CD4-positive, alpha-beta T cell treated with Interleukin-15 for 4 hours (primary cell): ENCODE measurements at regions not wholly inside any gene's neighbourhood (a gene's known extent, or its start where the extent isn't known, plus 50 kb on each side); places are given as distances from the start of the nearest gene placed in this dataset.
A peak's percentile ranks its signal among the peaks of the same experiment; 100 is the strongest.

ENCODE experiments used
- DNase-seq: peaks from one replicate; pipeline ENCODE4 v3.0.0-alpha.2; 2020; ENCODE audit warnings: low spot score

DNA sequence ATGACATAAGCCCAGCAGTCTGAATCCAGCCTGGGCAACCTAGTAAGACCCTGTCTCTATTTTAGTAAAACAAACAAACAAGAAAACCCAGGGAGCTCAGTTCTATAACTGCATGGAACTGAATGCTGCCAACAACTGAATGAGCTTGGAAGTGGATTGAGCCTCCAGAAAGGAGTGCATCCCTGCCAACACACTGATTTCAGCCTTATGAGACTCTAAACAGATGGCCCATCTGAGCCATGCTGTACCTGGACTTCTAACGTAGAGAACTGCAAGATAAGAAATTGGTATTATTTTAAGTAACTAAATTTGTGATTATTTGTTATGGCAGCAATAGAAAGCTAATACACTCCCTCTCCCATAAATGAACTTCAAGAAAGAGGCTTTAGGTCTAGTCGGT is 150.4 kb upstream of the RAI14 start:
- no peak for DNase-seq

DNA sequence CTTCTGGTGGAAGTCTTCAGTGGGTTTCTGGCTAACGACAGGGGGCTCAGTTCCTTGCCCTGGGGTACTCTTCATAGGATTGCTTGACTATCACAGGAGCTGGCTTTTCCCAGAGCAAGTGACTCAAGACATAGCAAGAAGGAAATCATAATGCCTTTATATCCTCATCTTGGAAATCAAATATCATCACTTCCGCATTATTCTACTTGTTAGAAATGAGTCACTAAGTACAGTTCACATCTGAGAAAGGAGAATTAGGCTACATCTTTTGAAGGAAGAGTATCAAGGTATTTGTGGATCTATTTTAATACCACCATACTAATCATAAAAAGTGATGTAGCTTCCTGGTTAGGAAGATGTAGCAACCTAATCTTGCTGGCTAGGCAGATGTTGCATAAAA is 148.2 kb upstream of the RAI14 start:
- no peak for DNase-seq

DNA sequence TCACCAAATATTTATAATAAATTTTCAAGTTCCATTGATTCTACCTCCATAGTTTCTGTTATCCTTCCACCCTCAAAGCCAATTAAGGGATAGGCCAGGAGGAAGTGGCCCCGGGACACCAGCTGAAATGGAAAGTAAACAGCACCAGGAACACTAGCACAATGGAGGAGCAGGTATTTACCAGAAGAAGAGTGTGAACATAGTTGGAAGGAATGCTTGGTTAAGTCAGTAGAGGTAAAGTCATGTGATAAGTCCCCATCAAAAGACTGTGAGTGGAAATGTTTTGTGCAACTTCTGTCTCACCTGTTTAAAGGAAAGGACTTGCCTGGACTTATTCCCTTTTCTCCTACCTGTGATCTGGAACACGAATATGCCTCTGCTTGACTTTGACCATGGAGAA is 146.7 kb upstream of the RAI14 start:
- no peak for DNase-seq

DNA sequence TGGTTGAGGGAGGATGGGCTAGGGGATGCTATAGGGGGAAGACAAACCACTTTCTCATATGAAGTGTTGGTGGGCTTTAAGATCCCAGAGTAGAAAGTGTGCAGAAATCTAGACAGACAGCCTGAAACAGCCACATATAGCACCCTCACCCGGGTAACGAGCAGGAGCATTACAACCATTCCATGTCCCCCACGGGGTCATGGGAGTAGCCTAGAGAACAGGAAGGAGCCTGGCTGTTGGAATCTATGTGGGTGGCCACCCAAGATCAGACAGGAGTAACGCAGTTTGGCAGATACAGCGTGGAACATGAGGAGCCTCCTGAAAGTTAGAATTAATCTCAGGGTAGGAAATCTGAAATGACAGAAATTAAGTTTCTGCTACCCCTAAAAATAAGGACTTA is 146.1 kb upstream of the RAI14 start:
- no peak for DNase-seq

DNA sequence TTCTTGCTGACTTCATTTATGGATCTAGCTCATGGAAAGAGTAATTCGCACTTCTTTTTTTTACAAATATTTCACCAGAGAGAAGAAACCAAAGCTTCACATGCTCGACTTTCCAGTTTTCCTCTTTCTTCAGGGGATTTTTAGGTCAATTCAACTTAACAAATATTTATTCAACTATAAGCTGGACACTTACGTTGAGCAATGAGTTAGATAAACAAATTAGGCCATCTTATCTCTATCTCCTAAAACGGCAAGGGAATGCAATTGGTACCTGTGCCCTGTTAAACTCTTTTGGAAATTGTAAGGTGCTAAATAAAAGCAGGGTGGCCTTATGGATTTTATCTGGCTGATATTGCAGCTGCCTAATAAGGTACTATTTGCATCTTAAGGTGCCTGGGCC is 145.1 kb upstream of the RAI14 start:
- DNase-seq, result no peak

DNA sequence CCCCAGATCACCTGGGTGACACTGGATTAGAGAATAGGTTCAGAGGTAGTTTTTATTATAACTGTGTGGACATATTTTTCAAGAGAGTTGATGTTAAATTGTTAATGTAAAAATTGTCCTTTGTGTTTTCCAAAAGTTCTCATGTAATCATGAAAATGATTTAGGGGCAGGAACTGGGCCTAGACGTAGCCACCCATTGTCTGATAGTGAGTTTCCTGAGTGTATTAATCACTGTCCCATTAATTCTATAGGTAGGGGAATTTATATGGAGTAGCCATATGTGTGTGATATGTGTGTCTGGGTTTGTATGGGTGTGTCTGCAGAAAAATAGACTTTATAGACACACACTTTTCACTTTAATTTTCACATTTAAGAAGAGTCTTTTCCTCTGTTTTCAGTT is 144.6 kb upstream of the RAI14 start:
- no peak for DNase-seq

DNA sequence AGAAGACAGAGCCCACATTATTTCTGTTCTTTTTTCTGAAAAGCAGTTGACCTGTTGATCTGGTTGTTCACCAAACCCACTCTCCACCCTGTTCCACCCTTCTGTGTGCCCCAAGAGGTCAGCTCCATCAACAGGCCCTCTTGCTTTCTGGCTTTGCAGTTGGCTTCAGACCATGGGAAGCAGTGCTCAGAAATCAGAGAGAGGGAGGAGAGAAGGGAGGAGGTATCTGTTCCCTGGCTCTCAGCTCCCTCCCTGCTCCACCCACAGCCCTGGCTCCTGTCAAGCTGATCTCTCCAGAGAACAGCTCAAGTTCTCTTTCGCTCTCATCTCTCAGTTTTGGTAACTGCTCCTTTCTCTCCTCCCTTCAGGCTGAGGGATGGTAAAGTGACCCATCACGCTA is 144.2 kb upstream of the RAI14 start:
- no peak for DNase-seq

DNA sequence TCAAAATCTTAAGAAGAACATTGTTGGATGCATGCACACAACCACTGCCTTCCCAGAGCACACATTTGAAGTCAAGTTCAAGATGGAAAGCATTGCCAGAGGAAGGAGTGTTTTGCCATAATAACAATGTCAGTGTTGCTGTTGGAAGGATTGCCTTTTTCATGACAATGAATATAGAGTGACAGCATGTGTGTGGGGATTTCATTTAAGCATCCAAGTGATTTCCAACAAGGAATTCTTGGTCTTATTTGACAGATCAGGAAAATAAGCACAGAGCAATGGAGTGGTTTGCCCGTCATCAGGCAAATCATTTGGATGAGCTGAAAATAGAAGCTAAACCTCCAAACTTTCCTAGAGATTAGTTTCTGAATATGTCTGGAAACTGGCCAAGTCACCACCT is 140.0 kb upstream of the RAI14 start:
- no peak for DNase-seq

DNA sequence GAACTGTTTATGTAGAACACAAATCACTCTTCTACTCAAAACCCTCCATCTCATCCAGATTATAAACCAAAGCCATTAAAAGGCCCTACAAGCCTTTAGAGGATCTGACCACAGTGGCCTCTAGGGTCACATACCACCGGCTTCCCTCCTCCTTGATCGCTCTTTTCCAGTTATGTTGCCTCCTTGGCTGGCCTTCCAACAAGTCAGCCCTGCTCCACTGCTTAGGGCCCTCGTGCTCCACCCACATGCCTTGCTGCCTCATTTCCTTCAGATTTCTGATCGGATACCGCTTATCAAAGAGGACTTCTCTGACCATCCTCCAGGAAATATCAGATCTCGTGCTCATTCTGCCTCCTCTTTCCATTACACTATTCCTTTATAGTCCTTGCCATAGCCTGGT is 139.4 kb upstream of the RAI14 start:
- DNase-seq, result no peak

DNA sequence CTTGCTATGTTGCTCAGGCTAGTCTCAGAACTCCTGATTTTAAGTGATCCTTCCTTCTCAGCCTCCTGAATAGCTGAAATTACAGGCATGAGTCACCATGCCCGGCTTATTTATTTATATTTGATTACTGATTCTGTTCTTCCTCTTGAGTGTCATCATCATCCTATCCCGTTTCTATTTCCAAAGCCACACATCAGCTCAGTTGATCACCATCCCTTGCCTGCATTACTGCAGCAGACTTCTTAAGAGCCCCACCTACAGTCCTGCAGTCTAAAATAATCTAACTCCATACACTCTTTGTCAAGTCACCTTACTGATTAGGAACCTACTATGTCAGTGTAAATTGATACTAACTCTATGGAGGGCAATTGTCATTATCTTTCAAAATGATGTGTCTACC is 138.9 kb upstream of the RAI14 start:
- DNase-seq, result no peak

DNA sequence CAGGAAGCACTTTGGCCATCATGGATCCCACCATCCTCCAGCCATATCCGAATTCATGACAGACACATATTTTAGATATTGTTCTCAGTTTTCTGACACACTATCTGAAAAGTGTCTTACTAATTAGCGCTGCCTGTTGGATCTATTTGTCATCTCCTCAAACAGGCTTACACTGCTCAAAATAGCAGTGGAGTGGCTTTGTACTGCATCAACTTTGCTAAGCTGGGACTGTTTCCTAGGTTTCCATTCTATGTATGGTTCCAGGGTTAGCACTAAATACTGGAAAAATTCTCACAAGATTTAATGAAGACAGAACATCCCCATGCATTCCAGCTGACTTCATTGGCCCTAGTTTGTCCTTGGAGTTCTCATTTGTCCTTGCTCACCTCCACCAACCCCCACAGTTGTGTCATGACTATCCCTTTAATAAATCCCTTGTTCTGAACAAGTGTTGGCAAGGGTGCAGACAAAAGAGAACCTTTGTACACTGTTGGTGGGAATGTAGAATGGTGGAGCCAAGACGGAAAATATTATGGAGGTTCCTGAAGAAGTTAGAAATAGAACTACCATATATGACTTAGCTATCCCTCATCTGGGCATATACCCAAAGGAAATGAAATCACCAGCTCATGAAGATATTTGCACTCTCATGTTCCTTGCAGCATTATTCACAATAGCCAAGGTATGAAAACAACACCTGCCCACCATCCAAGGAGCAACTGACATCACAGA is 136.5 kb upstream of the RAI14 start:
- DNase-seq, result no peak

DNA sequence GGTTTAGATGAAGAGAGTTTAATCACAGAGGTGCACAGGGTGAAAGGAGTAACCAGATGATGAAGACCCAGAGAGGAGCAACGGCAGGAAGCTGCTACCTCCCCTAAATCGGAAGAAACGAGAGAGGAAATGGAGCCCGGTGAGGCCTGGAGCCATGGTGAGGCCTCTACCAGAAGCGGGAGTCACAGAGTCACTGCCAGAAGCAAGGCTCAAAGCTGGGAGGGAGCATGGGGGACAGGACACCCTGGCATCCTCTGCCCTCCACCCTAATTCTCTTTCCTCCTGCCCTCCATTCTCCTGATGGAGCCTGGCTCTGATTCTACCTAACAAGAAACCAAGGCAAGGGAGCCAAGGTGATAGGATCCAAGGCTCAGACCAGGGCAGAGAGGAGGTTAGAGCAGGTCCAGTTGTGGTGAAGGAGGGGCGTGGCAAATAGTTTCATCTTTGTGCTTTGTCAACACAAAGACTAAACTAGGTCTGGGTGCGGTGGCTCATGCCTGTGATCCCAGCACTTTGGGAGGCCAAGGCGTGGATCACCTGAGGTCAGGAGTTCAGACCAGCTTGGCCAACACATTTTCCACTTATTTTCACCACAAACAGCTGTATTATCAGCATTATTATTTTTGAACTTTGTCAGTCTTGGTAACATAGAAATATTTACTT is 134.4 kb upstream of the RAI14 start:
- DNase-seq, result no peak

DNA sequence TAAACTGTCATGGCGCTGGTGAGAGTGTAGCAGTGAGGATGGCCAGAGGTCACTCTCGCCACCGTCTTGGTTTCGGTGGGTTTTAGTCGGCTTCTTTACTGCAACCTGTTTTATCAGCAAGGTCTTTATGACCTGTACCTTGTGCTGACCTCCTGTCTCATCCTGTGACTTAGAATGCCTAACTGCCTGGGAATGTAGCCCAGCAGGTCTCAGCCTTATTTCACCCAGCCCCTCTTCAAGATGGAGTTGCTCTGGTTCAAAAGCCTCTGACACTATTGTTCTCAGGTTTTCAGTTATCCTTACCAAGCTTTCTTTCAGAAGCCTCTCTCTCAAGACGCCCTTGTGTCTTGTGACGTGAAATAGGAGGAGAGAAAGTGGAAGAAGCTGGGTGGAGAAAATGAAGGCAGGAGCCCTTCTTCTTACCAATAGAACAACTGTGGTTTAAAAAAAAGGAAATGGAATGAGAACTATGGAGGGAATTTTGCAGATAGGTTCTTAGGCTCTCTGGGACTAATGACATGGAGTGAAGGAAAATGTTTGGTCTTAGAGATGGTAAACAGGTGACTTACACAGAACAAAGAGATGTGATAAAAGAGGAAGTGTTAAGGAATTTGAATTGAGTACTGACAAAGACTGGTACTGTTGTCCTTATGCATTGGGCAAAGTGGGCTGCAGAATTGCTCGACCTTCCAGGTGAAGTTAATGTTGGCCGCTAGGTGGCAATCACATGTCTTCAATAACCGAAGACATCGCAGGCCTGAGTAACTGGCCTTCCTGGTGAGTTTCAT is 133.3 kb upstream of the RAI14 start:
- DNase-seq, result peak; percentile 47

DNA sequence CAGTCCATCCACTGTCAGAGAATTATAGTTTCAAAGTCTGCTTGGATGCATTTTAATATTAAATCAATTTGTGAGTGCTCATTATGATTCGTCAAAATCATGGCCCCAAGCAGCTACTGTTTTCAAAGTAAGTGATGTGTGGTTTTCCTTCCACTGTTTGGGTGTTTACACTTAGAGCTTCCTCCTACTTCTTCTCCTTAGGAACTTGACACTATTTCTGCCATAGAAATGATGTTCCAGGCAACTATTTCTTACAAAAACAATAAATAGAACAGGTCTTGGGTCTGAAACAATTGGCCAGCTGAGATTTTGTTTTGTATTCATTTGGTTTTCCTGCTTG is 132.8 kb upstream of the RAI14 start:
- DNase-seq, result no peak

DNA sequence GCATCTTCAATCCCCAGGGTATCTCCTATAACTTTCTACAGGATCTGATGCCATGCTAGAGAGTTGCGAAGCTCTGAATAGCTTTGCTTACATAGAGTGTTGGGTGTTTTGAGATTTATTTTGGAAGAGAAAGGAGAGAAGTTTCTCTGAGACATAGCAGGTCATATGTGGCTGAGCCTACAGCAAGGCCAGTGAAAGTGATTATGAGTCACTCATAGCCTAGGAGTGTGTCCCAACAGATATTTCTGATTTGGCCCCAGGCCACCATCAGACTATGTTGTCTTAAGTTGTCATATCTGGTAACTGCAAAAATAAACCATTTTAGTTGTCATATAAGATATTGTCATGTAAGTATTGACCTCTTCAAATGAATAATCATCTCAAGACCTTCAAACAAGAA is 132.0 kb upstream of the RAI14 start:
- DNase-seq, result no peak

DNA sequence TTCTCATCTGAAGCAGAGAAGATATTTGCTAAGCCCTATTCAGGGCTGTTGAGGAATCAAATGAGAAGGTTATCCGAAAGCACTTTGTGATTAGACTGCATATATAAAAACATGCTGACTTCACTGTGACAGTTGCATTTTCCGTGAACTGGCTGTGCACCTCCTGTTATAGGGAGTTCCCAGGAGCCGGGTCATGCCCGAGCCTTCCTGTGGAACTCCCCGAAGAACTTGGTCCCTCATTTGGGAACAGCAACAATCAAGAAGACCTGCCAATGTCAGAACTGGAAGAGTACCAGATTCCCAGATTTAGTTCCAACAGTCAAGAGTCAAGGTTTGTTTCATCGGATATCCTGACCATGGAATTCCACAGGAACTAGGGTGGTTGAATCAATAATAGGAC is 130.4 kb upstream of the RAI14 start:
- no peak for DNase-seq

DNA sequence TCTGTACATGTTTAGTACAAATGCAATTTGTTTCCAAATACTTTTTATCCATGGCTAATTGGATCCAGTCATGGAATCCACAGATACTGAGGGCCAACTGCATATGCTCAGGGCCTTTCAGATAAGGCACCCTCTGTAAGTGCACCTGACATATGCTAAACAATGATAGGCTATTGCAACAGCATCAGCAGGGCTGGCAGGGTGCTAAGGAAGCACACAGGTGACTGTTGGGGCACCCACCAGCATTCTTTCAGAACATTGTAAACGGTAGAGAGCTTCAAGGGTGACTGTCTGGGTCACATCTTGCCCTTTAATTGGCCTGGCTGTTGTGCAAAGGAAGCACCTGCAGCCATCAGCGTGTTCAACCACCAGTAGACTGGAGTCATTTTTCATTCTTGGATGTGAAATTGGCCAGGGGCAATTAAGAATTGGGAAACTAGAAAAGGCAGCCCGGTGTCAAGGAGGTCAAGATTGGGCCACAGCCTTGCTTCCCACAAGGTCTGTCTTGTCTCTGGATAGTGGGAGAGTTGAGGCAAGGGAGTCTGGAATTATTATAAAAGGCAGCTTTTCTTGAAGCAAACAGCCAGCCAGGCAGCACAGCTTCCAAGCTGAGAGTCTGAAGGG is 129.3 kb upstream of the RAI14 start:
- DNase-seq, result no peak

DNA sequence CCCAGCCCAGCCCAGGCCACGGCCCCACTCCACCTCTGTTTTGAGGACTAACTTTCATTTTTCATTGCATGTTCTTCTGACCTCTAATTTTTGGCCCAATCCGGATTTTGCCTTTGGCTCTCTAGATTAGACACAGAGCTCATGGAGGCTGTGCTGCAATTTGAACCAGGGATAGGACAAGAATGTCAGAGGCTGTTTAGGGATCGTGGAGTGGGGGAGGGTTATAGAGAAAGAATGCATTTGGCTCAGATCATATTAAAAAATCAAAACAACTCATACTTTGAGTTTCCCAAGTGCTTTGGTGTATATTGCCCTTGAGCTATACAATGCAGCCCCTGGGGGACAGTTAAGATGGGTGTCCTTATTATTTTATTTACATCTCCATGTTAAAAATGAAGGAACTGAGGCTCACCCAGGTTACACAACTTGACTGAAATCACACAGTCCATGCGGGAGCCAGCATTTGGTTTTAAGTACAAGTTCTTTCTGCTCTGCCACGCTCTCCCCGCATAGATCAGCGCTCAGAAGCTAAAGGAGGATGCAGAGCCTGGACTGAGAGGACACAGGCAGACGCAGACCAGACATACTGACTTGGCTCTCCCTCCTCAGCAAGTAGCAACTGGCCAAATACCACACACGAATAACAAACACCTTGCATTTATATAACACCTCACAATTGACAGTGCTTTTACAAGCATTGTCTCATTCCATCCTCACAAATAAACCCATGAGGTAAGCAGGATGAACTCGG is 126.4 kb upstream of the RAI14 start:
- no peak for DNase-seq

DNA sequence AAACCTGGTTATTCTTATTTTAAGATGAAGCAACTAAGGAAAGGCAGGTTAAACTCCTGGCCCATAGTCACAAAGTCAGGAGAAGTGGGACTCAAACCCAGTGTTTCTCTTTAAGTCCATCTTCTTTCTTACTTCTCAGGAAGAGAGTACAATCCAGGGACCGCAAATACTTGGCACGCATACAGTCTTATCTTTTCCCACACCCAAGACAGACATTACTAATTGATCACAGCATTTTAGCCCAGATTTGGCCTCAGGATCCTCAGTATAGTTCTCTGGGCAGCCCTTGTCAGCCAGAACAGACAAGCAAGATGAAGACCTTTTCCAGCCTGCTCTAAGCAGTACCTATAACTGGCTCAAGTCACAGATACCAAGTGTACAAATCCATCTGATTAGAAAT is 125.5 kb upstream of the RAI14 start:
- DNase-seq, result no peak

DNA sequence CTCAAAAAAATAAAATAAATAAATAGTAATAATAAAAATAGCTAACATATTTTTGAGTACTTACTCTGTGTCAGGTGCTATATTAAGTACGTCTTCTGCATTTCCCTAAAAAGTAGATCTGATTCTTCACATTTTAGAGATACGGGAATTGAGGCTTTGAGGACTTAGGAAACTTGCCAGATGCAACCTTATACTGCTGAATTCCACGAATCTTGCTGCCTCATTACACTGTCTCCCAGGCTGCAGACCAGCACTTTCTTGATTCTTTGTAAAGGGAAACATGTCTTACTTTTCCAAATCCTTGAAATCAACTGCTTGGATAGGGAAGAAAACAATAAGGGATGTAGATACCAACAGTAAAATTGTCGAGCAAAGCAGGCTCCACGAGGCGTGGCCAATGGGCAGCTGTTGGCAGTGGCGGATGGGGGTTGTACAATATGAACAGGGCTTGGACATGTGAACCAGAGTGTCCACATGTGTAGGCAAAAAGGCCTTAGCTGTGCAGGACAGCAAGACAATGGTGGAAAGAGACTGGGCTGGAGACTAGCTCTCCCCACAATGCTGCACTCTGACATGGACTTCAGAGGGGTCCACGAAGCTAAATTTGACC is 124.3 kb upstream of the RAI14 start:
- no peak for DNase-seq

DNA sequence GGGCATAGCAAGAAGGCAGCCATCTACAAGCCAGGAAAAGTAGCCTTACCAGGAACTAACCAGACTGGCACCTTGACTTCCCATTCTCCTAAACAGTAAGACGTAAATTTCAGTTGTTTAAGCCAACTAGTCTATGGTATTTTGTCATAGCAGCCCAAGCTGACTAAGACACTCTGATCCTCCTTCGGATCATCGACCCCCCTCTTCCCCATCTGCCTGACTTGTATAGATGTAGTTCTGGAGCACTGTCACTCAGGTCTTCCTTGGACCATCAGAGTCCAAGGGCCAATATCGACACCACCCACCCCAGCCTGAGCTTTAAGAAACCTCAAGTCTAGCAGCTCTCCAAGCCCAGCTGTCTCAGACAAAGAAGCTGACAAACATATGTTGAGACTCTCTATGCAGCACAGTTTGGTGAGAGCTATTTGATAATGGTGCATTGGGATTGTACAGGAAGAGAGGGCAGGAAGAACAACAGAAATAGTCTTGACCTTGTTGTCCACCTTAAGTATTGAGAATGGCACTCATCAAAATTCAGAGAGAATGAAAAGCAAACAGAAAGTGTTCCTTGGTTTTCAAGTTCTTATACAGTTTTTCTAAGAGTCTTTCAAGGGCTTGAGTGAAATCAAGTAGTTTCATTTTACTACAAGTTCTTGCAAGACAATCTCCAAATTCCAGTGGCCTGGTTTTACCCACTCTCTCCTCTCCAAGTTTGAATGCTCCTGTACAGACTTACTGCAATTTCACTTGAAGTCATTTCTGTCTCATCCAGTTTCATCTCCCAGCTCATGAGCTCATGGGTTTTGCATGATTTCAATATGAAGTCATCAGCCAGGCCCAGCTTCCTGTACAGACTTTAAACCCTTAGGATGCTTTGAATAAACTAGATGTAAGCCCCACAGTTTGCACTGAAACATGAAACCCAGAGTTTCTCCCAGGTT is 122.3 kb upstream of the RAI14 start:
- no peak for DNase-seq
